HG02840 (cell line): ENCODE measurements at regions not wholly inside any gene's neighbourhood (a gene's known extent, or its start where the extent isn't known, plus 50 kb on each side); places are given as distances from the start of the nearest gene placed in this dataset.

Source experiments
- ATAC-seq: cut with Tn5 transposase; IDR thresholded peaks from one replicate; pipeline ENCODE4 v1.9.1; 2021; ENCODE audit warnings: mild to moderate bottlenecking, moderate library complexity, moderate number of reproducible peaks; ENCODE audit not compliant: unreplicated experiment, low FRiP score

DNA sequence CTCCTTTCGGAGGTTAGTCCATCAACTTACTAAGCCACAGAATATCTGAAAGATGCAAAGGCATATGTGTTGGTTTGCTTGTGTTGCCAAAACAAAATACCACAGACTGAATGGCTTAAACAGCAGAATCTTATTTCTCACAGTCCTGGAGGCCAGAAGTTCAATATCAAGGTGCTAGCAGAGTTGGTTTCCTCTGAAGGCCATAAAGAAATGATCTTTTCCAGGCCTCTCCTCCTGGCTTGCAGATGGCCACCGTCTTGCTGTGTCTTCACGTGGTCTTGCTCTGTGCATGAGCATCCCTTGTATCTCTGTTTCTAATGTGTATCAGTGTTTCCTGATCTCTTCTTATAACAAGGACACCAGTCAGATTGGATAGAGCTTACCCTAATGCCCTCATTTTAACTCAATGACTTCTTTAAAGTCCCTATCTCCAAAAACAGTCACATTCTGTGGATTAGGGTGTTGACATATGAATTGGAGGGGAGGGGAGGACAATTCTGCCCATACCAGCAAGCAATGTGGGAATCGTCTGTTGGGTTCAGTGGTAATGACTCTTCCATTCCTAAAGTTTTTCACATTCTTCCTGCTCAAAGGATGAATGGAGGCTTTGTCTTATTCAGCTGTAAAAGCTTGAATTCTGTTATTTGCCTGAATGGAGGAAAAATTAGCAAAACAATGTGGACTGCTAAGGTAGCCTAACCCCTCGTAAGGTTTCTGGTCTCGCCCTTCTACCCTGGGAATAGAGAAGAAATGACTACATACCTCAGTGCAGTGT lies 715.7 kb downstream of the DIAPH3 start:
- no peak for ATAC-seq

DNA sequence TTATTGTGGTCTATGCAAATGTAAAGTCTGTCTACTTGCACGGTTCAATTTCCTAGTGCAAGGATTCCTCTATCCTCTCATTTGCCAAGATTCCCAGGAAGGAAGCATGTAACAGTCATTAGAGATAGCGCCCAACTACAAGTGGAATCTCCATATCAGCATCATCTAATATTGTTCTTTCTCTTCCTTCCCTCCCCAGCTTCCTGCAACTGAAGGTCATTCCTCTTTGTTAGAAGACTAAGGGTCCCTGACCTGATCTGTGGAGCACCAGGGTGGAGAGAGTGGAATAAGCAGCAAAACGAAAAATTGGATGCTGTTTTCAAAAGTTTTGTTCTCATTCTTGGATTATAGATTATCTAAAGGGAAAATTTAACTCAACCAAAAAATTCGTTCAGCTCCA lies 714.0 kb downstream of the DIAPH3 start:
- ATAC-seq: no peak

DNA sequence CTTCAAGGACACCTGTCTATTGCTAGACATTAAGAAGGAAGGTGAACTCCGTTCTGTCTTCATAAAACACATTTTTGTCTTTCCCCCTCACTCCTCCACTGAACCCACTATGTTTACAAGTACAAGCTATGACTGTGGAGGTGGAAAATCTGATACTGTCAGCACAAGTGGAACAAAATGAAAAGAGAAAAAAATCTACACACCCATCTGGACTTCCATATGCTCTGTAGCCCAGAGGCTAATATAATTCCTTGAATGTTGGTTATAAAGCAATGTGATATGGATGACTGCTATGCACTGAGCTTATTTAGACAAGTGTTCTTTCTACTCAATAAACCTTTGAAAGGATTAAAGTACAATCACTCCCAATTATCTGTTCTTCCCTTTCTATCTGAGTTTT lies 713.5 kb downstream of the DIAPH3 start:
- ATAC-seq: no peak

DNA sequence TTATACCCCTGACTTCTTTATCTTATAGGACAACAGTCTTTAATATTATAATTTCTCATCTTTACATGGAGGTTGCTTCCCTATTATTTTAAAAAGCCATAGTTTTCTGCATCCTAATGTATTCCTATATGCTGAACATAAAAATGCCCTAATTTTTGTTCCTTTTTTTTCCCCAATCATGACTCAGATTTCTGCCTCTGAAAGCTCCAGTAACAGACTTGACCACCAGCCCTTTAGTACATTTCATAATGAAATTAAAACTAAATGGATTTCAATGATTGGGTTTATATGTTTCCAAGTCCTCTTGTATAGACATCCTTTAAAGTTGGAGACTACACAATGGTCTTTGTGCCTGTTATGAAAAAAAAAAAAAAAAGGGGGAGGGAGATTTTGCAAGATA lies 712.5 kb downstream of the DIAPH3 start:
- no peak for ATAC-seq

DNA sequence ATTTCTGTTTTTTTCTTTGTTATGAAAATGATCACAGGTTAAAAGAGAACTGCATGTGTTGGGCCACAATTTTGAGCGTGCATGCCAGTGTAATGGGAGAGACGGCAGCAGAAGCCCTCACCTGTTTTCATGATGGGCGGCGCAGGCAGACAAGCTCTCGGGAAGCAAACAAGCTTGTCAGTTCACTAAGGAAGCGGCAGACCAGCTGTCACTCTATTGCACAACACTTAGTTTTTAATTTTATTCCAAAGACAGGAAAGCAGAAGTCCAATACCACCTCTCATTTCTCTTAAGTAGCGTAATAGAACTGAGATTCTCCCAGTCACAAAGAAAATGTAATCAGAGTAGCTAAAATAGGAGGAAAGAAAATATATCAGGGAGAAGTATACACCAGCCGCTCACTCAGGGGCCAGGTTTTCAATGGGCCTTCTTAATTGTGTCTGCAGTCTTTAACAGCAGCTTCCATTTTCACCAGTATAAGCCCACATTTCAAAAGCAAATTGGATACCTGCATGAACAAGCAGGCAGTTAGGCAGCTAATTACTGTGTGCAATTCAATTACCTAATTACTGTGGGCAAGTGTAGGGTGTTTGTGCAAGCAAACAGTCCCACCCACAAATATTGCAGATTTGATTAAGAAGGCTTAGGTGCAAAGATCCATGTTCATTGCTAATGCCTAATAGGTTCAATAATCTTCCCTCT lies 711.4 kb downstream of the DIAPH3 start:
- no peak for ATAC-seq

DNA sequence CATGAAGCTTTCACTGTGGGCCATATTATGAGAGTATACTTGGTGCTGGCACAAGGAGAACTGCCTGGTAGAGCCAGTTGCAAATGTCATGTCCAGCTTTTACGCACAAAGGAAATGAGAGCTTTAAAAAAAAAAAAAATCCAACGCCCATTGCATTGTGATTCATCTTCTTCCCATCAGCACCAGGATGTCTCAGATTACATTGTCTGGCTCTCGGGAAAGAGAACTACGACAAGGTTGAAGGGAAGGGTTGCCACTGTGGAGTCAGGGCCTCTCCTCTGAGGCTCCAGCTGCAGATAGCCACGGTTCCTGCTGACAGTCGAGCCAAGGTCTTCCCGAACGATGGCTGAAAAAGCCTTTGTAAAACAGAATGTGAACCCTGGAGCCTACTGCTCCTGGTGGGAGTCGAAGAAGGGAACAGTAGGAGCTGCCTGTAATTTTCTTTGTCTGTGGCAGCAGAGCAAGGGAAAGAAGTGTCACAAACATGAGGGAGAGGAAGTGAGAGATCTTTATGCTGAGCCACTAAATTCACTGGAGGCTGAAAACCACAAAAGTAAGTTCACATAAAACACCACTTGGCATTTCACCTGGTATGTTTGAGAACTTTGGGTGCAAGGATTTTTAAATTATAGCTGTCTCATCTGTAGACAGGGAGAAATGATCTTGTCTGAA lies 704.7 kb downstream of the DIAPH3 start:
- no peak for ATAC-seq

DNA sequence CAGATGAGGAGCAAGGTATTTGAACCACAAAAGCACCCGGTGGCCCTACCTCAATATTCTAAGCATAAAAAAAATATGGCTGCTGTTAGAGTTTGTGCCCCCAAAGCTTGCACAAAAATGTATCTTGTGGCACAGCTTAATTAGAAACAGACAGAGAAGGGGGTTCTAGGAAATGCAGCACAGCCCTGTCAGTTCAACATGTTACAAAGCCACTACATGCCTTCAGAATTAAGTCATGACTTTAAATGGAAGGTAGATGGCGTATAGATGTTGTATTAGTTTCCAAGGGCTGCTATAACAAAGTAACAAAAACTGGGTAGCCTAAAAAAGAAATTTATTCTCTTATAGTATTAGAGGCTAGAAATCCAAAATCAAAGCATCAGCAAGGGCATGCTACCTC lies 703.8 kb downstream of the DIAPH3 start:
- ATAC-seq: no peak

DNA sequence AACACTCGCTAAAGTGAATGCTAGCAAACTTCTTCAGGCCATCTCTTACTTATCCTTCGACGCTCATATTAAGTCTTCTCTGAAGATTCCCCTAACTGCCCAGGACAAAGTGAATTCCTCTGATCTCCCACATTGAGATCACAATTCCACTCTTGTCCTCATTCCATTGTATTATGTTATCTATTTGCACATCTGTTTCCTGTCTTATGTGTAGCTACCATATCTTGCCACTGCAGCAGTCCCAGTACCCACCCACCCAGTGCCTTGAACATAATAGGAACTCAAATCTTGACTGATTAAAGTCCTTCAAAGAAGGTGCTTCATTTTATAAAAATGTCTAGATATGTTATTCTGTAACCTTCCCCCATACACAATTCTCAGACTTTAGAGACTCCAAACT lies 702.3 kb downstream of the DIAPH3 start:
- ATAC-seq: no peak

DNA sequence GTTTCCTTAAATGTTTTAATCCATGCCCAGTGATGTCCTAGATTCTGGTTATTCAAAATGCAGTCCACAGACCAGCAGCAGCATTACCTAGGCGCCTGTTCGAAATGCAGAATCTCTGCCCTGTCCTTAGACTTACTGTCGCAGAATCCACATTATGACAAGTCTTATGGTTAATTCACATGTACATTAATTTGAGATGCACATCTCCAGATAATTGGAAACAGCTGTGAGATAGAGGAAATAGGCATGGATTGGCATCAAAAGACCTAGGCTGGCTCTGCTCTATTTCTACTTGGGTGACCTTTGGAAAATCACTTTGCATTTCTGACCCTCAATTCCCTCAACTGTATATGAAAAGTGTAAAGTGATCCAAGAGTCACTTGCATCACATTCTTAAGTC lies 700.7 kb downstream of the DIAPH3 start:
- no peak for ATAC-seq

DNA sequence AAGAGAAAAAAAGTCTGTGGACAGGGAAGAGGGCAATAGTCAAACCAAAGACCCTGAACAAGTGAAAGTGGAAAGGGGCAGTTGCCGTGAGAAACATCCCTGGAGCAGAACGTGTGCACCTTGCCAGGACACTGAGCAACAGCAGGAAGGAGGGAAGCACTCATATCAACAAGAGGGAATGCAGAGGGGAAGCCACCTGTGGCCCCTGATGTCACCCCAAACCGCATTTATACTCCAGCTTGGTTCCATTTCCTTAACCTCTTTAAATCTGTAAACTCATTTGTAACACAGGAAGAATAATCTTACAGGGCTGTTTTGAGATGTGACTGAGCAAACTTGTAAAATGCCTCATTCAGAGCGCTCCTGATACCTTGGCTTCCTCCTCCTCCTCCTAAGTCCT lies 698.8 kb downstream of the DIAPH3 start:
- ATAC-seq: no peak

DNA sequence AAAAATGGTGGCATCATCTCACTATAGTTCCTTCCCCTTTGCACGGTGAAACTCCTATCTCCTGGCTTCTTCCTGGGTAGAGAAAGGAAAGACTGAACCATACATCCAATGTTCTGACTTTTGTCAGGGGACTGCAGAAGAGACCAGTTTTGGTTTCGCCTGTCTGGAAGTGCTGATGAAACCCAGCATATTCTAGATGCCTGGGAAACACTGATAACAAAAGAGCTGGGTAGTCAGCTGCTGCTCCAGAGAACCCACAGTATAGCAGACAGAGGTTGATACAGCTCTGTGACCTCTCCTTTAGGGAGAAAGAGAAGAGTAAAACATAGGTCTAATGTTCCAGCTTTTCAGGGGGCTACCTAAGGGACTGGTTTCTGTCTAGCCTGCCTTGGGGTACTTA lies 695.3 kb downstream of the DIAPH3 start:
- no peak for ATAC-seq

DNA sequence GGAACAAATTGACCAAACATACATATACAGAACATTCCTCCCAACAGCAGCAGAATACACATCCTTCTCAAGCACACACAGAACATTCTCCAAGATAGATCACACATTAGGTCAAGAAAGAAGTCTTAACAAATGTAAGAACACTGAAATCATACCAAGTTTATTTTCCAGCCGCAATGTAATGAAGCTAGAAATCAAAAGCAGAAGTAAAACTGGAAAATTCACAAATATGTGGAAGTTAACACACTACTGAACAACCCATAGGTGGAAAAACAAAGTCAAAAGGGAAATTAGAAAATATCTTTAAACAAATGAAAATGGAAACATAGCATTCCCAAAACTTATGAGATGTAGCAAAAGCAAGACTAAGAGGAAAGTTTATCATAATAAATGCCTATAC lies 692.6 kb downstream of the DIAPH3 start:
- ATAC-seq: no peak

DNA sequence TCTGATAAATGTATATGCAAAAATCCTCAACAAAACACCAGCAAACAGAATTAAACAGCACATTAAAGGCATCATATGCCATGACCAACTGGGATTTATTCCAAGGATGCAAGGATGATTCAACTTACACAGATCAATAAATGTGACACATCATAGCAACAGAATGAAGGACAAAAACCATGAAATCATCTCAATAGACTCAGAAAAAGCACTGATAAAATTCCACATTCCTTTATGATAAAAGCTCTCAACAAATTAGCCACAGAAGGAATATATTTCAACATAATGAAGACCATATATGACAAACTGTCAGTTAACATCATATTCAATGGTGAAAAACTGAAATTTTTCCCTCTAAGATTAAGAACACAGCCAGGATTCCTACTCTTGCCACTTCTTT lies 691.6 kb downstream of the DIAPH3 start:
- no peak for ATAC-seq

DNA sequence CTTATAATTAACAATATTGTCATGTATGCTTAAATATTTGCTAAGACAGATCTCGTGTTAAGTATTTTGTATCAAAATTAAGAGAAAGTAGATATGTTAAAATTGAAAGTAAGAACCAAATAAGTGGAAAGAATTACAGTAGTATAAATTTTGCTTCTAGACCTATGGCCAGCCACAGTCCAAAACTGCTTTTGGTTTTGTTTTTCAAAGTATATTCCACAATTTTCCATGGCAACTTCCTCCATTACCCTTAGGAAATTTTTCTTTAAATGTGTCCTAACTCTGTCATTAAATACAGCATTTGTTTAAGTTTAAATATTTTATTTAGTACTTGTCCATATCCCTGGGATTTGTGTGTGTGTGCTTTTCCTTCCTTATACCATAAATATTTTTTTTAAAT lies 689.0 kb downstream of the DIAPH3 start:
- no peak for ATAC-seq

DNA sequence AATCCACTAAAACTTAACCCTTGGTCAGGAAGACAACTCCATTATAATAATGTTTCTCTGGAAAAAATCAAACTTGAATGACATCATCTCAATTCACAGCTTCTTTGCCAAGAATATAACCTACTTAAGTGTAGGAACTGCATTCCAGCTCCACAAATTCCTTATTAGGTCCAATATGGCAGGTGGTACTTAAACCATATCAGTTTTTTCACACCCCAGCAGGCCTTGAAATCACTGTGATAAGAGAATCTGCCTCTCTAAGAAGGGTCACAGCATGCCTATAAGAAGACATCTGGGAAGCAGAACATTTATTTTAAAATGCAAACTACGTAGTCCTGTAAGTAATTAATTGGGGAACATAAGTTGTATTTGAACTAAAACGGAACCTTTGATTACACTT lies 687.8 kb downstream of the DIAPH3 start:
- no peak for ATAC-seq

DNA sequence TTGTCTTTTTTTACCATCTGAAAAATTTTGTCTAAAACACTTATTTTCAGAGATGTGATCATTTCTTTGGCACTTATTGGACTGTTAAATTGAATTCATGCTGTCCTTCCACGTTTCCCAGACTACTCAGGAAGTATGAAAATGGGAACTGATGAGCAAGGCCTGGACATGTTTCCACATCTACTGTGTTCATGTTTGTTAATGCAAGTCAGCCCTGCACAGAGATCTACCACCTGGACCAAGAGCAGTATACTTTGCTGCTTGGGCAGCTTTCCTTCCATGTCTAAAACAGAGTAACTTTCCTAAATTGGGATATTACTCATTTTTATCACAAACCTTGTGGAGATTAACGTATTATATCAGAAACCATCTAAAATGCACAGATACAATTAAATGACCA lies 687.4 kb downstream of the DIAPH3 start:
- no peak for ATAC-seq

DNA sequence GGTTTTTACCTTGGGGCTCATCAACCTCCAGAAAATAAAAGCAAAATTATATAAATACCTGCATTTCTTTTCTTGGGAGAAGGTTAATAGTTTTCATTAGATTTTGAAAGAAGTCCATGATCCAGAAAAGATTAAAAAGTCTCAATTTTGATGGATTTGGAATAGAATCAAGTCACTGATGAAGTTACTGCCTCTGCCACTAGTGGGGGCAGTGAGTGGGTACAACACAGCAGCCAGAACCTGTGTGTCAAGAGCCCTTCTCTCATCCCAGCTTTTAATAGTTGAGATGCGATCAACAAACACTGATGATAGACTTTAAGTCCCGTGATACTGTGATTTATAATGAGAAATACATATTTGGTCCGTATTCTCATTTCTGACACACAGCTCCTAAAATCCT lies 686.7 kb downstream of the DIAPH3 start:
- ATAC-seq: no peak

DNA sequence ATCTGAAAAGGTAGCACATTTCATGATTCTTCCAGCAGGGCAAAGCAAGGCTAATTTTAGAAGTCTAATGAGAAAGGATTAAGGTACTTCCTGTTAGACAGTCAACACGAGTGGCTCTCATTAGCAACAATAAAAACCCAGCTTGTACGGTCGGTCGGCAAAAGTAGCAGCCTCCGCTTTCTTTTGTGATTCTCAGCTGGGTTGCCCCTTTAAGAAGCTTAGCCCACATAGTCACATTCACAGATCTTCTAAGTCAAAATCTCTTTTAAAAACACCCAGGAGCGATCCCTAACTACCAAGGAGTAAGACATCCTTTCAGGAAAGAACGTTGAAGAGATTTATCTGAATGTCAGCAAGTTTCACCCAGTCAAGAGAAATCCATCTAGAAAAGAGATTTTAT lies 684.8 kb downstream of the DIAPH3 start:
- no peak for ATAC-seq

DNA sequence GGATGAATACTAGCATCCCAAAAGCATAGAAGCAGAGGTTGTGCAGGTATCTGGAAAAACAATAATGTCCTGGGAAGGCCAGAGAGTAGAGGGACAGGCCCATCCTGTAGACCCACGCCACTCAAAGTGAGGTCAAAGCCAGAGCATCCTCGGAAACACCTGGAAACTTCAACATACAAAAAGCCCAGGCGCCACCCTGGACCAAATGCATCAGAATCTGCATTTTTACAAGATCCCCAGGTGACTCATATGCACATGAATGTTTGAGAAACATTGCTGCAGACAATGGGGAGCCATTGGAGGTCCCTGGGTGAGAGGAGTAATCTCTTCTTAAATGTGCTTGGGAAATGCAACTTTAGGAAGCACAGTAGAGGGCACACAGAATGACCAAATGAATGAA lies 684.1 kb downstream of the DIAPH3 start:
- no peak for ATAC-seq

DNA sequence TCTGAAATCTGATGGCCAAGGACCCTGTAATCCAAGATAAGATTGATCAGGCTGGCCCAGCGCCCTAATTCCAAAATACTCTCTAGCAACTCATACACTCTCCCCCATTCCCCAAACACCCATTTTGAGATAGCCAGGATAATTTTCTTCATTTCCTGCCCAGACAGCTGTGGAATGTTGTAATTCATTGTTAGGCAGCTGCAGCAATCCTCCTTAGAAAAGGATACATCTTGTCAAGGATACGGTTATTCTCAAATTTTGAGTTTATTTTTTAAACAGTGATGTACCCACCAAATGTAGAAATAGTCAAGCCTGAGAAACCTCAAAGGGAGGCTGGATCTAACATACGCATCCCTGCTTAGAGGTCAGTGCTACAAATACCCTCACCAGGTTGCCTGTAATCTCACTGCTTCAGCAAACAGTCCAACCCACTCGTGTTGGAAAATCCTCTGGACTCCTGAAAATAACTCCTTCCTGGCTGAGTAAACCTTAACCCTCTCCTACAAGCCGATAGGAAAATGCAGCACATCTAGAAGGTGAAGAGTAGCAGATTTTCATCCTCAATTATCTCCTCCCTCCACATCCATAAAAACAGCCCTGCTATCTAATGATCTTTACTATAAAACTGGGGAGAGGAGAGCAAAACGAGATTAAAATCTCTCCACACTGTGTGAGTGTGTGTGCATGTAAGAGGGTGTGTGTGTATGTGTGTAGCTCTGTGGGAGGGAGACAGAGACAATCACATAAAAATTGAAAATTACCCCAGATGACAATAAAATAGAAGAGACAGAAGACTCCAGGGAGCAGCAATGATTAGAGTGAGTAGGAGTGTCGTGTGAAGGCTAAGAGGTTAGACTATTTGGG lies 683.1 kb downstream of the DIAPH3 start:
- no peak for ATAC-seq
